Liver (tissue), 3 donors: ENCODE measurements at regions not wholly inside any gene's neighbourhood (a gene's known extent, or its start where the extent isn't known, plus 50 kb on each side); places are given as distances from the start of the nearest gene placed in this dataset.

Experiments used
- HNF4G ChIP-seq: IDR thresholded peaks from 2 replicates; pipeline ENCODE4 v1.6.1; 2016; ENCODE audit warnings: antibody characterized with exemption
- JUND ChIP-seq, 2 donors: IDR thresholded peaks; 2 replicates each; pipeline ENCODE4 v1.6.1; 2016; ENCODE audit warnings: antibody characterized with exemption in 2 of 2
- RAD21 ChIP-seq, 2 donors: IDR thresholded peaks; 2 replicates each; pipeline ENCODE4 v1.6.1; 2016; ENCODE audit warnings: antibody characterized with exemption in 2 of 2, mild to moderate bottlenecking in 2 of 2
- SP1 ChIP-seq: IDR thresholded peaks from 2 replicates; pipeline ENCODE4 v1.6.1; 2018; ENCODE audit warnings: antibody characterized with exemption, mild to moderate bottlenecking
- YY1 ChIP-seq: IDR thresholded peaks from 2 replicates; pipeline ENCODE4 v1.6.1; 2016; ENCODE audit warnings: antibody characterized with exemption, mild to moderate bottlenecking
- TF ChIP-seq, protein P1 (sequence below): IDR thresholded peaks from 2 replicates; pipeline ENCODE4 v1.6.1; 2016; ENCODE audit warnings: antibody characterized with exemption
- TF ChIP-seq, protein P2 (sequence below): fragments of 150-350 bp; IDR thresholded peaks from 2 replicates; pipeline ENCODE4 v1.5.1; 2017; ENCODE audit warnings: improper control_type of control experiment, low read depth, low read length; ENCODE audit not compliant: missing input control
- TF ChIP-seq, protein P3 (sequence below): IDR thresholded peaks from 2 replicates; pipeline ENCODE4 v1.6.1; 2016; ENCODE audit warnings: antibody characterized with exemption
- donor health status: healthy.
- donor health status: healthy.

DNA sequence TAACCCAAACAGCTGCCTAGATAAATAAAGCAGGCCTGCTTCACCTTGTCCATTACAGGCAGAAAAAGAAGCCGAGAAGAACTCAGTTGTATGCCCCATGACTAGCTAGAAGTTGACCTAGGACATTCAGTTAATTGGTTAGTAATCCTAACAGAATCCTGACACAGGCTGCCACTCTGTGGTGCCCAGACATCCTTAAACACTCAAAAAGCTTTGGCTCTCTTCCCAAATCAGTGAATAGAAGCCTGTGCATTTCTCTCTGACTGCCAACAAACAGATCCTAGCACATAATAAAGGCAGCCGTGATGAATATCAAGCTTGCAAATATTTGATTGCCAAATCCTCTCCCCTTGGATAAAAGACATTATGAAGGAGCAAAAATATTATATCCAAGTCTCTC lies 519.1 kb upstream of the EYS start:
- TF ChIP-seq JUND (IDR thresholded peaks at IDR 0.05) (no peak), YY1 (no peak), SP1 (no peak), RAD21 (IDR thresholded peaks at IDR 0.05) (no peak), HNF4G (no peak)
- TF ChIP-seq, protein P1, sequence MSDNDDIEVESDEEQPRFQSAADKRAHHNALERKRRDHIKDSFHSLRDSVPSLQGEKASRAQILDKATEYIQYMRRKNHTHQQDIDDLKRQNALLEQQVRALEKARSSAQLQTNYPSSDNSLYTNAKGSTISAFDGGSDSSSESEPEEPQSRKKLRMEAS = no peak
- TF ChIP-seq, protein P2, sequence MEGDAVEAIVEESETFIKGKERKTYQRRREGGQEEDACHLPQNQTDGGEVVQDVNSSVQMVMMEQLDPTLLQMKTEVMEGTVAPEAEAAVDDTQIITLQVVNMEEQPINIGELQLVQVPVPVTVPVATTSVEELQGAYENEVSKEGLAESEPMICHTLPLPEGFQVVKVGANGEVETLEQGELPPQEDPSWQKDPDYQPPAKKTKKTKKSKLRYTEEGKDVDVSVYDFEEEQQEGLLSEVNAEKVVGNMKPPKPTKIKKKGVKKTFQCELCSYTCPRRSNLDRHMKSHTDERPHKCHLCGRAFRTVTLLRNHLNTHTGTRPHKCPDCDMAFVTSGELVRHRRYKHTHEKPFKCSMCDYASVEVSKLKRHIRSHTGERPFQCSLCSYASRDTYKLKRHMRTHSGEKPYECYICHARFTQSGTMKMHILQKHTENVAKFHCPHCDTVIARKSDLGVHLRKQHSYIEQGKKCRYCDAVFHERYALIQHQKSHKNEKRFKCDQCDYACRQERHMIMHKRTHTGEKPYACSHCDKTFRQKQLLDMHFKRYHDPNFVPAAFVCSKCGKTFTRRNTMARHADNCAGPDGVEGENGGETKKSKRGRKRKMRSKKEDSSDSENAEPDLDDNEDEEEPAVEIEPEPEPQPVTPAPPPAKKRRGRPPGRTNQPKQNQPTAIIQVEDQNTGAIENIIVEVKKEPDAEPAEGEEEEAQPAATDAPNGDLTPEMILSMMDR = no peak
- TF ChIP-seq, protein P3, sequence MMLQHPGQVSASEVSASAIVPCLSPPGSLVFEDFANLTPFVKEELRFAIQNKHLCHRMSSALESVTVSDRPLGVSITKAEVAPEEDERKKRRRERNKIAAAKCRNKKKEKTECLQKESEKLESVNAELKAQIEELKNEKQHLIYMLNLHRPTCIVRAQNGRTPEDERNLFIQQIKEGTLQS = no peak
